ENCODE measurements at regions not wholly inside any gene's neighbourhood (a gene's known extent, or its start where the extent isn't known, plus 50 kb on each side); places are given as distances from the start of the nearest gene placed in this dataset.
"Not testable (repeated sequence)": the region's sequence is repeated elsewhere in the genome, so short reads cannot be mapped to it uniquely, and the experiment has no call there.

GRCh38 chr3:147333098-147333497, 73.2 kb downstream of the ZIC4 start:
- TF ChIP-seq CTCF (IDR thresholded peaks at IDR 0.05; ENCODE audit: insufficient read depth, low read depth, low read length, missing control alignments) = no peak
- no peak overlapping the region for H3K4me3 ChIP-seq (ENCODE audit: low read depth, low read length)
- DNase-seq (ENCODE audit: low read depth) = no peak

- H3K4me3 ChIP-seq (ENCODE audit: low read depth, low read length) = no peak overlapping the region
- no peak for TF ChIP-seq CTCF (IDR thresholded peaks at IDR 0.05; ENCODE audit: insufficient read depth, low read depth, low read length, missing control alignments)
- no peak for DNase-seq (ENCODE audit: low read depth)
Observed at GRCh38 chr3:147328711-147329110, 77.6 kb downstream of the ZIC4 start.

DNA sequence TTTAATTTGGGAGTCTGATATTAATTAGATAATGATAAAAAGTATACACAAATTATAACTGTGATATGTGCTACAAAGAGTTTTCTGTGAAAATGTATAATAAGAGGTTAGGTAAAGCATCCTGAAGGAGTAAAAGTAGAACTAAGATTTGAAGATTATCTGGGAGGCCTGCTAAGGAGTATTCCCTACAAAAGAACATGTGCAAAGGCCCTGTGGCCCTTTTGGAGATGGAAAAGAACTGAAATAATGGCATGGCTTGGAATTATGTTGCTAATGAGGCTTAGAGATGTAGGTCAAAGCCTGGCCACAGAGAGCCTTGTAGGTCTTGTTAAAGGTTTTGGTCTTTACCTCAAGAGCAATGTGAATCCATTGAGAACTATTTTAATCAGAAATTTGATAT, 82.0 kb downstream of the ZIC4 start:
- TF ChIP-seq CTCF (IDR thresholded peaks at IDR 0.05; ENCODE audit: insufficient read depth, low read depth, low read length, missing control alignments) = no peak
- DNase-seq (ENCODE audit: low read depth) = no peak
- H3K4me3 ChIP-seq (ENCODE audit: low read depth, low read length) = no peak overlapping the region

DNA sequence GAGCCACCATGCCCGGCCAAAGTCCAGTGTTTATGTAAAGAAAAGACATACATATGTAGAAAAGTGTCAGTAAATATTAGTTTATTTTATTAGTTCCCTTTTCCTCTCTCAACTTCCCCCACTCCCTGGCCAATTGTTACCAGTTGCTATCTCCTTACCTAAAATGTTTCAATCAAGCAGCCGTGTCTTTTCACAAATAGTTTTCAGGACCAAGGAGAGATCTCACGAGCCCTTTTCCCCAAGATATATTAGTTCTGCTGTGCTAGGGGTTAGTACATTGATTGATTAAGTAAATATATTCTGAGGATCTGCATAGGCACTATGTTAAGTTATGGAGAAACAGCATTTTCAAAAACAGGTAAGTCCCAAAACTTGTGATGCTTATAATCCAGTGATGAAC, 87.4 kb downstream of the ZIC4 start:
- DNase-seq (ENCODE audit: low read depth) = no peak
- no peak for TF ChIP-seq CTCF (IDR thresholded peaks at IDR 0.05; ENCODE audit: insufficient read depth, low read depth, low read length, missing control alignments)
- H3K4me3 ChIP-seq (ENCODE audit: low read depth, low read length) = no peak overlapping the region

DNA sequence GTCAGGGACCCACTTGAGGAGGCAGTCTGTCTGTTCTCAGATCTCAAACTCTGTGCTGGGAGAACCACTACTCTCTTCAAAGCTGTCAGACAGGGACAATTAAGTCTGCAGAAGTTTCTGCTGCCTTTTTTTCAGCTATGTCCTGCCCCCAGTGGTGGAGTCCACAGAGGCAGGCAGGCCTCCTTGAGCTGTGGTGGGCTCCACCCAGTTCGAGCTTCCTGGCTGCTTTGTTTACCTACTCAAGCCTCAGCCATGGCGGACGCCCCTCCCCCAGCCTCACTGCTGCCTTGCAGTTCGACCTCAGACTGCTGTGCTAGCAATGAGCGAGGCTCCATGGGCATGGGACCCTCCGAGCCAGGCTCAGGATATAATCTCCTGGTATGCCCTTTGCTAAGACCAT, 89.3 kb downstream of the ZIC4 start:
- not testable (repeated sequence) for H3K4me3 ChIP-seq (ENCODE audit: low read depth, low read length); DNase-seq (ENCODE audit: low read depth)

- H3K4me3 ChIP-seq (ENCODE audit: low read depth, low read length) = no peak overlapping the region
- no peak for TF ChIP-seq CTCF (IDR thresholded peaks at IDR 0.05; ENCODE audit: insufficient read depth, low read depth, low read length, missing control alignments)
- no peak for DNase-seq (ENCODE audit: low read depth)
Observed at GRCh38 chr3:147313513-147313912, 92.8 kb downstream of the ZIC4 start.

- no peak for DNase-seq (ENCODE audit: low read depth)
- H3K4me3 ChIP-seq (ENCODE audit: low read depth, low read length) = no peak overlapping the region
- TF ChIP-seq CTCF (IDR thresholded peaks at IDR 0.05; ENCODE audit: insufficient read depth, low read depth, low read length, missing control alignments) = no peak
Observed at GRCh38 chr3:147312786-147313280, 93.5 kb downstream of the ZIC4 start.

Data from GM12865 (cell line).